H1 (cell line): ENCODE measurements at regions not wholly inside any gene's neighbourhood (a gene's known extent, or its start where the extent isn't known, plus 50 kb on each side); places are given as distances from the start of the nearest gene placed in this dataset.

ENCODE experiments used
- CTCF ChIA-PET: fragments of 300-600 bp; sonication (Branson Sonifier 250); formaldehyde crosslinking; loops from one replicate; lab custom pipeline; 2021; ENCODE audit not compliant: partially characterized antibody; lab: Charles Lee
- POLR2A ChIA-PET: fragments of 300-600 bp; sonication (Branson Sonifier 250); formaldehyde crosslinking; loops from one replicate; lab custom pipeline; 2021; ENCODE audit warnings: inconsistent platforms; ENCODE audit not compliant: partially characterized antibody; lab: Charles Lee
- DNase-seq, 2 experiments: peaks; one replicate each; pipeline versions ENCODE4 v3.0.0 to v3.0.0-alpha.2; 2010 to 2022; ENCODE audit warnings: low spot score in 2 of 2, low read depth in 1 of 2, mixed read lengths in 1 of 2
- FAIRE-seq: peaks from 2 replicates; lab custom pipeline; 2011; peaks lifted over from hg19 to GRCh38; lab: Jason Lieb, UNC
- H2AFZ ChIP-seq: 2 replicates; pipeline ENCODE4 v1.8.1; 2012; ENCODE audit warnings: low read length, inconsistent platforms
- H2AK5ac ChIP-seq: 2 replicates; pipeline ENCODE4 v1.6.1; 2013; ENCODE audit warnings: low read depth, low read length
- H2BK120ac ChIP-seq: replicated peaks from 2 replicates; pipeline ENCODE3; 2013; ENCODE audit warnings: low read depth, low read length, inconsistent platforms
- H2BK12ac ChIP-seq: 2 replicates; pipeline ENCODE4 v1.6.1; 2013; ENCODE audit warnings: low read depth, low read length
- H2BK15ac ChIP-seq: 2 replicates; pipeline ENCODE4 v1.6.1; 2013; ENCODE audit warnings: low read length
- H2BK20ac ChIP-seq: 2 replicates; pipeline ENCODE4 v1.6.1; 2013; ENCODE audit warnings: low read length
- H2BK5ac ChIP-seq: 2 replicates; pipeline ENCODE4 v1.6.1; 2013; ENCODE audit warnings: low read depth, low read length
- H3K14ac ChIP-seq: 2 replicates; pipeline ENCODE4 v1.6.1; 2013; ENCODE audit warnings: inconsistent platforms; ENCODE audit not compliant: insufficient read length
- H3K18ac ChIP-seq: 2 replicates; pipeline ENCODE4 v1.6.1; 2013; ENCODE audit warnings: low read length; ENCODE audit errors: extremely low read depth
- H3K23ac ChIP-seq: 2 replicates; pipeline ENCODE4 v1.6.1; 2013; ENCODE audit warnings: inconsistent platforms; ENCODE audit not compliant: insufficient read length
- H3K23me2 ChIP-seq: 2 replicates; pipeline ENCODE4 v1.6.1; 2013; ENCODE audit warnings: low read depth, low read length
- H3K27ac ChIP-seq: 2 replicates; pipeline ENCODE4 v1.6.1; 2011; ENCODE audit warnings: low read depth, low read length, inconsistent platforms
- H3K27me3 ChIP-seq, 4 experiments: replicated peaks in 1 of 4; 1 replicate in 1 of 4; 2 replicates in 3 of 4; pipeline versions ENCODE4 v1.6.1 to v1.8.1; 2011 to 2013; ENCODE audit warnings: low read length in 3 of 4, mild to moderate bottlenecking in 3 of 4, inconsistent platforms in 2 of 4, mixed read lengths in 2 of 4, moderate library complexity in 1 of 4; ENCODE audit not compliant: control insufficient read depth in 3 of 4, insufficient read depth in 3 of 4; ENCODE audit errors: extremely low read depth in 1 of 4
- H3K36me3 ChIP-seq, 4 experiments: 2 replicates each; pipeline versions ENCODE4 v1.6.1 to v1.8.1; 2011 to 2013; ENCODE audit warnings: mild to moderate bottlenecking in 4 of 4, low read length in 3 of 4, moderate library complexity in 2 of 4, control low read depth in 1 of 4, inconsistent platforms in 1 of 4; ENCODE audit not compliant: insufficient read depth in 4 of 4, control insufficient read depth in 2 of 4
- H3K4ac ChIP-seq: replicated peaks from 2 replicates; pipeline ENCODE3; 2013; ENCODE audit warnings: low read length, low read depth, mixed read lengths, inconsistent platforms; ENCODE audit not compliant: insufficient read length
- H3K4me1 ChIP-seq, 4 experiments: replicated peaks in 1 of 4; 1 replicate in 1 of 4; 2 replicates in 3 of 4; pipeline versions ENCODE4 v1.6.1 to v1.8.1; 2011 to 2013; ENCODE audit warnings: low read length in 3 of 4, inconsistent platforms in 2 of 4, mixed read lengths in 1 of 4; ENCODE audit not compliant: insufficient read depth in 4 of 4, control insufficient read depth in 3 of 4
- H3K4me2 ChIP-seq, 2 experiments: 2 replicates each; pipeline versions ENCODE4 v1.6.1 to v1.8.1; 2011 to 2013; ENCODE audit warnings: low read depth in 2 of 2, low read length in 2 of 2, control low read depth in 1 of 2, inconsistent platforms in 1 of 2, mild to moderate bottlenecking in 1 of 2; ENCODE audit not compliant: insufficient read depth in 1 of 2
- H3K4me3 ChIP-seq, 4 experiments: fragments of 200-600, 300-600 bp in 1 of 4; sonication (generic), shearing (Covaris generic), sonication (Bioruptor Twin) in 1 of 4; 2 replicates each; pipeline versions ENCODE4 v1.5.1 to v1.8.1; 2011 to 2016; ENCODE audit warnings: low read length in 4 of 4, low read depth in 3 of 4, control low read depth in 2 of 4, inconsistent platforms in 2 of 4, mild to moderate bottlenecking in 2 of 4, mixed read lengths in 1 of 4, moderate library complexity in 1 of 4; ENCODE audit not compliant: insufficient read depth in 2 of 4; ENCODE audit errors: extremely low read depth in 1 of 4
- H3K56ac ChIP-seq: replicated peaks from 2 replicates; pipeline ENCODE3; 2013; ENCODE audit warnings: low read depth, mild to moderate bottlenecking, mixed read lengths, low read length, inconsistent platforms; ENCODE audit not compliant: insufficient read length
- H3K79me1 ChIP-seq: 2 replicates; pipeline ENCODE4 v1.6.1; 2013; ENCODE audit warnings: low read depth, low read length, control low read depth
- H3K79me2 ChIP-seq, 2 experiments: 2 replicates each; pipeline versions ENCODE4 v1.6.1 to v1.8.1; 2012 to 2013; ENCODE audit warnings: low read length in 2 of 2, mild to moderate bottlenecking in 2 of 2, inconsistent platforms in 1 of 2; ENCODE audit not compliant: insufficient read depth in 2 of 2, control insufficient read depth in 1 of 2
- H3K9ac ChIP-seq, 4 experiments: replicated peaks in 1 of 4; 1 replicate in 1 of 4; 2 replicates in 3 of 4; pipeline versions ENCODE4 v1.6.1 to v1.8.1; 2011 to 2013; ENCODE audit warnings: low read depth in 3 of 4, low read length in 3 of 4, control low read depth in 2 of 4, mild to moderate bottlenecking in 2 of 4, moderate library complexity in 2 of 4, inconsistent platforms in 1 of 4; ENCODE audit errors: extremely low read depth in 1 of 4
- H3K9me3 ChIP-seq, 2 experiments: 2 replicates each; pipeline versions ENCODE4 v1.6.1 to v1.8.1; 2012 to 2013; ENCODE audit warnings: mild to moderate bottlenecking in 2 of 2, moderate library complexity in 2 of 2, control low read depth in 1 of 2, inconsistent platforms in 1 of 2, low read depth in 1 of 2, low read length in 1 of 2, mixed read lengths in 1 of 2; ENCODE audit not compliant: insufficient read depth in 2 of 2
- H4K20me1 ChIP-seq, 2 experiments: replicated peaks in 1 of 2; 2 replicates each; pipeline versions ENCODE3 to v1.8.1; 2011 to 2013; ENCODE audit warnings: inconsistent platforms in 2 of 2, low read length in 2 of 2, mild to moderate bottlenecking in 1 of 2; ENCODE audit not compliant: insufficient read depth in 2 of 2, control insufficient read depth in 1 of 2
- H4K5ac ChIP-seq: 2 replicates; pipeline ENCODE4 v1.6.1; 2013; ENCODE audit warnings: low read length, low read depth, mixed read lengths, inconsistent platforms; ENCODE audit not compliant: insufficient read length
- H4K8ac ChIP-seq: 2 replicates; pipeline ENCODE4 v1.8.0; 2013; ENCODE audit warnings: mild to moderate bottlenecking, moderate library complexity, low read length, inconsistent platforms; ENCODE audit not compliant: insufficient read depth; ENCODE audit errors: extremely low read depth
- H4K91ac ChIP-seq: replicated peaks from 2 replicates; pipeline ENCODE3; 2013; ENCODE audit warnings: low read length, mixed read lengths, inconsistent platforms; ENCODE audit not compliant: insufficient read length
- POLR2A ChIP-seq, 2 experiments: IDR thresholded peaks; 1 replicate in 1 of 2; 2 replicates in 1 of 2; pipeline ENCODE4 v1.6.1; 2011; ENCODE audit warnings: low read depth in 2 of 2, low read length in 2 of 2, mild to moderate bottlenecking in 2 of 2; ENCODE audit errors: control extremely low read depth in 1 of 2
- WGBS, 2 experiments: shearing (Covaris generic) in 1 of 2; methylation state at CpG; one replicate each; pipeline versions ENCODE4 v1.1.6 to v1.1.7; 2013 to 2015; ENCODE audit warnings: low lambda C conversion rate in 2 of 2, mixed read lengths in 2 of 2, inconsistent platforms in 1 of 2, low coverage in 1 of 2, missing lambda C conversion rate in 1 of 2; ENCODE audit not compliant: insufficient replicate concordance in 2 of 2, insufficient coverage in 1 of 2, insufficient read length in 1 of 2; ENCODE audit errors: extremely low coverage in 1 of 2, missing lambda C conversion rate in 1 of 2; 5-methylcytosine and 5-hydroxymethylcytosine counted together
- TF ChIP-seq, protein P1 (sequence below): fragments of 300-600 bp; sonication (generic); IDR thresholded peaks from 2 replicates; pipeline ENCODE4 v1.7.1; 2012; ENCODE audit warnings: low read length, moderate library complexity, mild to moderate bottlenecking, inconsistent platforms; ENCODE audit not compliant: insufficient replicate concordance

DNA sequence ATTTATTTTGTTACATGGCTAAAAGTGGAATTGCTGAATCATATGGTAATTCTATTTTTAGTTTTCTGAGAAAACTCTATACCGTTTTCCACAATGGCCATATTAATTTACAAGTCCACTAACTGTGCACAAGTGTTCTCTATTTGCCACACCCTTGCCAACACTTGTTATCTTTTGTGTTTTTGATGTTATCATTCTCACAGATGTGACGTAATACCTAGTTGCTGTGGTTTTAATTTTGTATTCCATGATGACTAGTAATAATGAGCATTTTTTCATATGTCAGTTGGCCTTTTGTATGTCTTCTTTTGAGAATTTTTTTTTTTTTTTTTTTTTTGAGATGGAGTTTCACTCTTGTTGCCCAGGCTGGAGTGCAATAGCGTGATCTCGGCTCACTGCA, 164.2 kb upstream of the SPANXN4 start:
- Histone ChIP-seq H3K27ac (no peak overlapping the region), H3K56ac (no peak overlapping the region), H3K18ac (no peak overlapping the region), H2BK120ac (no peak overlapping the region), H4K5ac (no peak overlapping the region), H3K9me3 (no peaks in the 10 kb centered on the region), H3K14ac (no peak overlapping the region), H3K27me3 (no peaks in the 10 kb centered on the region), H2AK5ac (no peak overlapping the region), H2BK20ac (no peak overlapping the region), H2BK15ac (no peak overlapping the region), H3K4me3 (no peak overlapping the region), H4K91ac (no peak overlapping the region), H3K4ac (no peak overlapping the region), H2BK12ac (no peak overlapping the region), H3K79me2 (no peaks in the 10 kb centered on the region), H4K8ac (no peak overlapping the region), H2BK5ac (no peak overlapping the region), H3K9ac (no peak overlapping the region), H3K79me1 (no peaks in the 10 kb centered on the region), H3K36me3 (no peaks in the 10 kb centered on the region), H3K4me2 (no peak overlapping the region), H2AFZ (no peak overlapping the region), H3K23me2 (no peaks in the 10 kb centered on the region), H3K23ac (no peak overlapping the region), H4K20me1 (no peaks in the 10 kb centered on the region), H3K4me1 (no peaks in the 10 kb centered on the region)
- DNase-seq (no peak), FAIRE-seq (no peak)
- POLR2A ChIA-PET, result no interaction called here
- CTCF ChIA-PET, result no interaction called here
- TF ChIP-seq, protein P1, sequence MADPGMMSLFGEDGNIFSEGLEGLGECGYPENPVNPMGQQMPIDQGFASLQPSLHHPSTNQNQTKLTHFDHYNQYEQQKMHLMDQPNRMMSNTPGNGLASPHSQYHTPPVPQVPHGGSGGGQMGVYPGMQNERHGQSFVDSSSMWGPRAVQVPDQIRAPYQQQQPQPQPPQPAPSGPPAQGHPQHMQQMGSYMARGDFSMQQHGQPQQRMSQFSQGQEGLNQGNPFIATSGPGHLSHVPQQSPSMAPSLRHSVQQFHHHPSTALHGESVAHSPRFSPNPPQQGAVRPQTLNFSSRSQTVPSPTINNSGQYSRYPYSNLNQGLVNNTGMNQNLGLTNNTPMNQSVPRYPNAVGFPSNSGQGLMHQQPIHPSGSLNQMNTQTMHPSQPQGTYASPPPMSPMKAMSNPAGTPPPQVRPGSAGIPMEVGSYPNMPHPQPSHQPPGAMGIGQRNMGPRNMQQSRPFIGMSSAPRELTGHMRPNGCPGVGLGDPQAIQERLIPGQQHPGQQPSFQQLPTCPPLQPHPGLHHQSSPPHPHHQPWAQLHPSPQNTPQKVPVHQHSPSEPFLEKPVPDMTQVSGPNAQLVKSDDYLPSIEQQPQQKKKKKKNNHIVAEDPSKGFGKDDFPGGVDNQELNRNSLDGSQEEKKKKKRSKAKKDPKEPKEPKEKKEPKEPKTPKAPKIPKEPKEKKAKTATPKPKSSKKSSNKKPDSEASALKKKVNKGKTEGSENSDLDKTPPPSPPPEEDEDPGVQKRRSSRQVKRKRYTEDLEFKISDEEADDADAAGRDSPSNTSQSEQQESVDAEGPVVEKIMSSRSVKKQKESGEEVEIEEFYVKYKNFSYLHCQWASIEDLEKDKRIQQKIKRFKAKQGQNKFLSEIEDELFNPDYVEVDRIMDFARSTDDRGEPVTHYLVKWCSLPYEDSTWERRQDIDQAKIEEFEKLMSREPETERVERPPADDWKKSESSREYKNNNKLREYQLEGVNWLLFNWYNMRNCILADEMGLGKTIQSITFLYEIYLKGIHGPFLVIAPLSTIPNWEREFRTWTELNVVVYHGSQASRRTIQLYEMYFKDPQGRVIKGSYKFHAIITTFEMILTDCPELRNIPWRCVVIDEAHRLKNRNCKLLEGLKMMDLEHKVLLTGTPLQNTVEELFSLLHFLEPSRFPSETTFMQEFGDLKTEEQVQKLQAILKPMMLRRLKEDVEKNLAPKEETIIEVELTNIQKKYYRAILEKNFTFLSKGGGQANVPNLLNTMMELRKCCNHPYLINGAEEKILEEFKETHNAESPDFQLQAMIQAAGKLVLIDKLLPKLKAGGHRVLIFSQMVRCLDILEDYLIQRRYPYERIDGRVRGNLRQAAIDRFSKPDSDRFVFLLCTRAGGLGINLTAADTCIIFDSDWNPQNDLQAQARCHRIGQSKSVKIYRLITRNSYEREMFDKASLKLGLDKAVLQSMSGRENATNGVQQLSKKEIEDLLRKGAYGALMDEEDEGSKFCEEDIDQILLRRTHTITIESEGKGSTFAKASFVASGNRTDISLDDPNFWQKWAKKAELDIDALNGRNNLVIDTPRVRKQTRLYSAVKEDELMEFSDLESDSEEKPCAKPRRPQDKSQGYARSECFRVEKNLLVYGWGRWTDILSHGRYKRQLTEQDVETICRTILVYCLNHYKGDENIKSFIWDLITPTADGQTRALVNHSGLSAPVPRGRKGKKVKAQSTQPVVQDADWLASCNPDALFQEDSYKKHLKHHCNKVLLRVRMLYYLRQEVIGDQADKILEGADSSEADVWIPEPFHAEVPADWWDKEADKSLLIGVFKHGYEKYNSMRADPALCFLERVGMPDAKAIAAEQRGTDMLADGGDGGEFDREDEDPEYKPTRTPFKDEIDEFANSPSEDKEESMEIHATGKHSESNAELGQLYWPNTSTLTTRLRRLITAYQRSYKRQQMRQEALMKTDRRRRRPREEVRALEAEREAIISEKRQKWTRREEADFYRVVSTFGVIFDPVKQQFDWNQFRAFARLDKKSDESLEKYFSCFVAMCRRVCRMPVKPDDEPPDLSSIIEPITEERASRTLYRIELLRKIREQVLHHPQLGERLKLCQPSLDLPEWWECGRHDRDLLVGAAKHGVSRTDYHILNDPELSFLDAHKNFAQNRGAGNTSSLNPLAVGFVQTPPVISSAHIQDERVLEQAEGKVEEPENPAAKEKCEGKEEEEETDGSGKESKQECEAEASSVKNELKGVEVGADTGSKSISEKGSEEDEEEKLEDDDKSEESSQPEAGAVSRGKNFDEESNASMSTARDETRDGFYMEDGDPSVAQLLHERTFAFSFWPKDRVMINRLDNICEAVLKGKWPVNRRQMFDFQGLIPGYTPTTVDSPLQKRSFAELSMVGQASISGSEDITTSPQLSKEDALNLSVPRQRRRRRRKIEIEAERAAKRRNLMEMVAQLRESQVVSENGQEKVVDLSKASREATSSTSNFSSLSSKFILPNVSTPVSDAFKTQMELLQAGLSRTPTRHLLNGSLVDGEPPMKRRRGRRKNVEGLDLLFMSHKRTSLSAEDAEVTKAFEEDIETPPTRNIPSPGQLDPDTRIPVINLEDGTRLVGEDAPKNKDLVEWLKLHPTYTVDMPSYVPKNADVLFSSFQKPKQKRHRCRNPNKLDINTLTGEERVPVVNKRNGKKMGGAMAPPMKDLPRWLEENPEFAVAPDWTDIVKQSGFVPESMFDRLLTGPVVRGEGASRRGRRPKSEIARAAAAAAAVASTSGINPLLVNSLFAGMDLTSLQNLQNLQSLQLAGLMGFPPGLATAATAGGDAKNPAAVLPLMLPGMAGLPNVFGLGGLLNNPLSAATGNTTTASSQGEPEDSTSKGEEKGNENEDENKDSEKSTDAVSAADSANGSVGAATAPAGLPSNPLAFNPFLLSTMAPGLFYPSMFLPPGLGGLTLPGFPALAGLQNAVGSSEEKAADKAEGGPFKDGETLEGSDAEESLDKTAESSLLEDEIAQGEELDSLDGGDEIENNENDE, result no peak
- TF ChIP-seq POLR2A (IDR thresholded peaks at IDR 0.05; ENCODE audit: control extremely low read depth in 1 of 2, low read depth in 2 of 2, low read length in 2 of 2), result no peak
- WGBS, 2 experiments, result 90% methylated on average over 2 of the region's 4 CpGs; no CpG with 5 or more reads in 1 of the 2 experiments
